Stimulated activated naive CD8-positive, alpha-beta T cell treated with anti-CD3 and anti-CD28 coated beads, Interleukin-15, amount 100 ng/mL, for 72 hours (primary cell): ENCODE measurements at regions not wholly inside any gene's neighbourhood (a gene's known extent, or its start where the extent isn't known, plus 50 kb on each side); places are given as distances from the start of the nearest gene placed in this dataset.
A peak's percentile ranks its signal among the peaks of the same experiment; 100 is the strongest.

ENCODE experiments used
- ATAC-seq: fragments of 150-1000 bp; cut with Tn5 transposase; 2 replicates; pipeline ENCODE4 v1.10.0; 2021; ENCODE audit warnings: mild to moderate bottlenecking, moderate library complexity
- DNase-seq, 2 donors: peaks; one replicate each; pipeline ENCODE4 v3.0.0; 2021 to 2022
- H3K27ac Mint-ChIP-seq, 2 donors: one replicate each; pipeline ENCODE4 v1.8.0; 2022; ENCODE audit warnings: mild to moderate bottlenecking in 2 of 2, mixed read lengths in 2 of 2, moderate library complexity in 2 of 2
- H3K27me3 Mint-ChIP-seq: one replicate; pipeline ENCODE4 v1.8.0; 2022; ENCODE audit warnings: mixed read lengths
- H3K4me1 Mint-ChIP-seq: one replicate; pipeline ENCODE4 v1.8.0; 2022; ENCODE audit warnings: mild to moderate bottlenecking, mixed read lengths
- H3K4me3 Mint-ChIP-seq, 2 donors: one replicate each; pipeline ENCODE4 v1.8.0; 2022; ENCODE audit warnings: mild to moderate bottlenecking in 2 of 2, mixed read lengths in 2 of 2, moderate library complexity in 1 of 2
- H3K9me3 Mint-ChIP-seq, 2 donors: one replicate each; pipeline ENCODE4 v1.8.0; 2022; ENCODE audit warnings: mixed read lengths in 2 of 2

- no peak for ATAC-seq
- Mint-ChIP-seq H3K9me3 (peaks cover 7 to 23% of the 10 kb centered on the region in 2 donors), H3K4me3 (no peak overlapping the region), H3K4me1 (no peaks in the 10 kb centered on the region), H3K27me3 (no peaks in the 10 kb centered on the region), H3K27ac (no peak overlapping the region)
- no peak for DNase-seq
These were observed 307.5 kb upstream of the SLIT2 start for GRCh38 chr4:19944251-19944650.

- H3K9me3 Mint-ChIP-seq: peaks cover 8 to 14% of the 10 kb centered on the region in 2 donors
- no peaks in the 10 kb centered on the region for H3K27me3 Mint-ChIP-seq
- H3K4me3 Mint-ChIP-seq: no peak overlapping the region
- no peak for ATAC-seq
- no peak overlapping the region for H3K27ac Mint-ChIP-seq
- no peak for DNase-seq
- no peaks in the 10 kb centered on the region for H3K4me1 Mint-ChIP-seq
These were observed 310.3 kb upstream of the SLIT2 start for GRCh38 chr4:19941434-19941833.

GRCh38 chr4:19940861-19941260 lies 310.8 kb upstream of the SLIT2 start:
- H3K27ac Mint-ChIP-seq: no peak overlapping the region
- no peaks in the 10 kb centered on the region for H3K27me3 Mint-ChIP-seq
- peaks cover 8 to 13% of the 10 kb centered on the region in 2 donors for H3K9me3 Mint-ChIP-seq
- no peak for DNase-seq
- no peak overlapping the region for H3K4me3 Mint-ChIP-seq
- H3K4me1 Mint-ChIP-seq: no peaks in the 10 kb centered on the region
- no peak for ATAC-seq

GRCh38 chr4:19936476-19936875 lies 315.2 kb upstream of the SLIT2 start:
- ATAC-seq (no peak), DNase-seq (no peak)
- Mint-ChIP-seq H3K27ac (no peak overlapping the region), H3K4me3 (no peak overlapping the region), H3K9me3 (peaks cover 0 to 7% of the 10 kb centered on the region in 2 donors), H3K4me1 (no peaks in the 10 kb centered on the region), H3K27me3 (no peaks in the 10 kb centered on the region)

- no peaks in the 10 kb centered on the region for H3K27me3 Mint-ChIP-seq
- no peak overlapping the region for H3K27ac Mint-ChIP-seq
- no peak for DNase-seq
- ATAC-seq: no peak
- H3K4me3 Mint-ChIP-seq: no peak overlapping the region
- peaks cover 7 to 15% of the 10 kb centered on the region in 2 donors for H3K9me3 Mint-ChIP-seq
- no peaks in the 10 kb centered on the region for H3K4me1 Mint-ChIP-seq
These were observed 321.0 kb upstream of the SLIT2 start for GRCh38 chr4:19930742-19931141.

- Mint-ChIP-seq H3K27ac (no peak overlapping the region), H3K4me1 (no peaks in the 10 kb centered on the region), H3K27me3 (no peaks in the 10 kb centered on the region), H3K4me3 (no peak overlapping the region), H3K9me3 (peaks cover 7 to 15% of the 10 kb centered on the region in 2 donors)
- DNase-seq: no peak
- ATAC-seq: no peak
These were observed 324.3 kb upstream of the SLIT2 start for GRCh38 chr4:19927381-19927780.

- ATAC-seq: no peak
- no peak overlapping the region for H3K4me3 Mint-ChIP-seq
- H3K4me1 Mint-ChIP-seq: no peaks in the 10 kb centered on the region
These were observed 326.2 kb upstream of the SLIT2 start for GRCh38 chr4:19925516-19925915.

GRCh38 chr4:19924761-19925160 lies 326.9 kb upstream of the SLIT2 start:
- H3K27me3 Mint-ChIP-seq: no peaks in the 10 kb centered on the region
- ATAC-seq: no peak
- H3K4me3 Mint-ChIP-seq: no peak overlapping the region
- no peaks in the 10 kb centered on the region for H3K4me1 Mint-ChIP-seq
- no peak for DNase-seq
- H3K27ac Mint-ChIP-seq: no peak overlapping the region
- peaks cover 6 to 10% of the 10 kb centered on the region in 2 donors for H3K9me3 Mint-ChIP-seq

More at GRCh38 chr4:19925516-19925915, 326.2 kb upstream of the SLIT2 start:
- H3K27ac Mint-ChIP-seq: no peak overlapping the region
- DNase-seq: no peak
- peaks cover 7 to 12% of the 10 kb centered on the region in 2 donors for H3K9me3 Mint-ChIP-seq
- no peaks in the 10 kb centered on the region for H3K27me3 Mint-ChIP-seq

- no peaks in the 10 kb centered on the region for H3K4me1 Mint-ChIP-seq
- H3K27me3 Mint-ChIP-seq: no peaks in the 10 kb centered on the region
- H3K27ac Mint-ChIP-seq: no peak overlapping the region
- ATAC-seq: no peak
- DNase-seq: no peak
- no peak overlapping the region for H3K4me3 Mint-ChIP-seq
- H3K9me3 Mint-ChIP-seq: peaks cover 27 to 28% of the 10 kb centered on the region in 2 donors
These were observed 336.4 kb upstream of the SLIT2 start for GRCh38 chr4:19915276-19915675.

- H3K27me3 Mint-ChIP-seq: no peaks in the 10 kb centered on the region
These were observed 338.1 kb upstream of the SLIT2 start for GRCh38 chr4:19913650-19914049.

GRCh38 chr4:19910861-19911525 lies 340.7 kb upstream of the SLIT2 start:
- no peaks in the 10 kb centered on the region for H3K27me3 Mint-ChIP-seq
- no peaks in the 10 kb centered on the region for H3K4me1 Mint-ChIP-seq
- H3K4me3 Mint-ChIP-seq: no peak overlapping the region
- H3K9me3 Mint-ChIP-seq: peaks cover 7 to 14% of the 10 kb centered on the region in 2 donors
- ATAC-seq: no peak
- no peak overlapping the region for H3K27ac Mint-ChIP-seq
- DNase-seq: no peak

More at GRCh38 chr4:19913650-19914049, 338.1 kb upstream of the SLIT2 start:
- ATAC-seq (no peak), DNase-seq (no peak)
- no peak overlapping the region for H3K4me3 Mint-ChIP-seq
- H3K9me3 Mint-ChIP-seq: peaks cover 22 to 29% of the 10 kb centered on the region in 2 donors
- no peak overlapping the region for H3K27ac Mint-ChIP-seq
- H3K4me1 Mint-ChIP-seq: no peaks in the 10 kb centered on the region

- ATAC-seq: no peak
These were observed 346.7 kb upstream of the SLIT2 start for GRCh38 chr4:19905024-19905423.

GRCh38 chr4:19888587-19888986 lies 363.1 kb upstream of the SLIT2 start:
- Mint-ChIP-seq H3K9me3 (peaks cover 15 to 18% of the 10 kb centered on the region in 2 donors), H3K4me1 (no peaks in the 10 kb centered on the region), H3K27me3 (no peaks in the 10 kb centered on the region), H3K4me3 (no peak overlapping the region), H3K27ac (no peak overlapping the region)
- DNase-seq (no peak), ATAC-seq (no peak)

More at GRCh38 chr4:19905024-19905423, 346.7 kb upstream of the SLIT2 start:
- DNase-seq: no peak
- H3K27ac Mint-ChIP-seq: no peak overlapping the region
- peaks cover 0 to 6% of the 10 kb centered on the region in 2 donors for H3K9me3 Mint-ChIP-seq
- H3K27me3 Mint-ChIP-seq: no peaks in the 10 kb centered on the region
- no peak overlapping the region for H3K4me3 Mint-ChIP-seq
- H3K4me1 Mint-ChIP-seq: no peaks in the 10 kb centered on the region

- Mint-ChIP-seq H3K4me3 (no peak overlapping the region), H3K9me3 (peaks cover 12 to 26% of the 10 kb centered on the region in 2 donors), H3K4me1 (no peaks in the 10 kb centered on the region), H3K27me3 (no peaks in the 10 kb centered on the region), H3K27ac (no peak overlapping the region)
- ATAC-seq: no peak
- DNase-seq: no peak
These were observed 367.9 kb upstream of the SLIT2 start for GRCh38 chr4:19883841-19884240.

- Mint-ChIP-seq H3K27ac (peak overlapping the region in 1 of 2 donors; percentile 42), H3K4me3 (no peak overlapping the region), H3K9me3 (peaks cover 0 to 20% of the 10 kb centered on the region in 2 donors), H3K27me3 (no peaks in the 10 kb centered on the region), H3K4me1 (no peaks in the 10 kb centered on the region)
- ATAC-seq: no peak
- no peak for DNase-seq
These were observed 371.5 kb upstream of the SLIT2 start for GRCh38 chr4:19880206-19880605.

GRCh38 chr4:19879330-19879729 lies 372.4 kb upstream of the SLIT2 start:
- Mint-ChIP-seq H3K9me3 (peaks cover 0 to 20% of the 10 kb centered on the region in 2 donors), H3K27ac (no peak overlapping the region), H3K4me1 (no peaks in the 10 kb centered on the region), H3K27me3 (no peaks in the 10 kb centered on the region), H3K4me3 (no peak overlapping the region)
- no peak for ATAC-seq
- no peak for DNase-seq

- Mint-ChIP-seq H3K27me3 (no peaks in the 10 kb centered on the region), H3K9me3 (peaks cover 9 to 18% of the 10 kb centered on the region in 2 donors), H3K27ac (no peak overlapping the region), H3K4me3 (no peak overlapping the region), H3K4me1 (no peaks in the 10 kb centered on the region)
- DNase-seq (no peak), ATAC-seq (no peak)
These were observed 393.7 kb upstream of the SLIT2 start for GRCh38 chr4:19857991-19858390.
